Uterus (tissue), 2 donors: ENCODE measurements at regions not wholly inside any gene's neighbourhood (a gene's known extent, or its start where the extent isn't known, plus 50 kb on each side); places are given as distances from the start of the nearest gene placed in this dataset.

Experiments
- POLR2A ChIP-seq, 2 donors: fragments of 450-650 bp; IDR thresholded peaks; one replicate each; pipeline ENCODE4 v1.6.1; 2016; ENCODE audit warnings: antibody characterized with exemption in 2 of 2, mild to moderate bottlenecking in 1 of 2, moderate library complexity in 1 of 2
- TF ChIP-seq, protein P1 (sequence below), 4 experiments: fragments of 200-600 bp in 2 of 4; fragments of 450-650 bp in 2 of 4; sonication (generic) in 2 of 4; IDR thresholded peaks; one replicate each; pipeline ENCODE4 v1.5.1; 2016 to 2019; ENCODE audit warnings: antibody characterized with exemption in 4 of 4, mild to moderate bottlenecking in 2 of 4, moderate library complexity in 1 of 4

DNA sequence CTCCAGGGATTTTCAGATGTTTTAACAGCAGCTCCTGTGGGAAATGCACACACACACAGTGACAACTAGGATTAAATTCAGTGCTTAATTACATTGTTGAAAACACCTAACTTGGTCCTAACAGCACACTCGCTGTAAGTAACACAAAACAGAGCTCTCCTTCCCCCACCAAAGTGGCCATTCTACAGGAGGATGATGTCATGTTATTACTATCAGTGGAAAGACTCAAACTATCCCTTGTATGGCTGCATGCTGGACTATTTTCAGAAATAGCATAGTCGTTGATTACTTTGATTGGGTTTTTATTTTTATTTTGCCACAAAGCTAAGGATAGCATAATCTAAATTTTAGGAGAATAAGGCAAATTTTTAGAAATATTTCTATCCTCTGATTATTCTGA lies 406.3 kb downstream of the SPRY1 start:
- TF ChIP-seq, protein P1, sequence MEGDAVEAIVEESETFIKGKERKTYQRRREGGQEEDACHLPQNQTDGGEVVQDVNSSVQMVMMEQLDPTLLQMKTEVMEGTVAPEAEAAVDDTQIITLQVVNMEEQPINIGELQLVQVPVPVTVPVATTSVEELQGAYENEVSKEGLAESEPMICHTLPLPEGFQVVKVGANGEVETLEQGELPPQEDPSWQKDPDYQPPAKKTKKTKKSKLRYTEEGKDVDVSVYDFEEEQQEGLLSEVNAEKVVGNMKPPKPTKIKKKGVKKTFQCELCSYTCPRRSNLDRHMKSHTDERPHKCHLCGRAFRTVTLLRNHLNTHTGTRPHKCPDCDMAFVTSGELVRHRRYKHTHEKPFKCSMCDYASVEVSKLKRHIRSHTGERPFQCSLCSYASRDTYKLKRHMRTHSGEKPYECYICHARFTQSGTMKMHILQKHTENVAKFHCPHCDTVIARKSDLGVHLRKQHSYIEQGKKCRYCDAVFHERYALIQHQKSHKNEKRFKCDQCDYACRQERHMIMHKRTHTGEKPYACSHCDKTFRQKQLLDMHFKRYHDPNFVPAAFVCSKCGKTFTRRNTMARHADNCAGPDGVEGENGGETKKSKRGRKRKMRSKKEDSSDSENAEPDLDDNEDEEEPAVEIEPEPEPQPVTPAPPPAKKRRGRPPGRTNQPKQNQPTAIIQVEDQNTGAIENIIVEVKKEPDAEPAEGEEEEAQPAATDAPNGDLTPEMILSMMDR (IDR thresholded peaks at IDR 0.05) = no peak
- TF ChIP-seq POLR2A (IDR thresholded peaks at IDR 0.05) = no peak
